ENCODE measurements at regions not wholly inside any gene's neighbourhood (a gene's known extent, or its start where the extent isn't known, plus 50 kb on each side); places are given as distances from the start of the nearest gene placed in this dataset.

DNA sequence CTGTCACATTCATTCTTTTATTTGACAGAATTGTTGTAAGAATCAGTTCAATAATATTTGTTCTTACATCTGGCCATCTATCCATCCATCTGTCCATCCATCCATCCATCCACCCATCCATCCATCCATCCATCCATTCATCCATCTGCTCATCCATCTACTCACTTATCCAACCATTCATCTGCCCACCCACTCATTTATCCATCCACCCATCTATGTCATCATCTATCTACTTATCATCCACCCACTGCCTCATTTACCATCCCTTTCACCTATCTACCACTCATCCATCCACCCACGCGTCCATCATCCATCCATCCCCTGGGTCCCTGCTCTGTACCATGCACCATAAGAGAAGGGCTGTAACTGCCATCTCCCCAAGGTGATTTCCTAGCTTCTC lies 134.1 kb downstream of the FOXD2 start:
- no peak for ATAC-seq
- Histone ChIP-seq H3K36me3 (no peaks in the 10 kb centered on the region), H3K9me3 (no peaks in the 10 kb centered on the region), H3K27ac (no peak overlapping the region), H3K27me3 (peaks cover 76% of the 10 kb centered on the region), H3K4me3 (no peak overlapping the region), H3K4me1 (no peaks in the 10 kb centered on the region)
- WGBS, 2 donors (ENCODE audit: low coverage in 1 of 2) = 100% methylated on average over 2 of the region's 2 CpGs; no CpG with 5 or more reads in 1 of the 2 donors
- no peak for TF ChIP-seq POLR2A (IDR thresholded peaks at IDR 0.05)
- no peak for TF ChIP-seq EP300 (IDR thresholded peaks at IDR 0.05)
- TF ChIP-seq, protein P1, sequence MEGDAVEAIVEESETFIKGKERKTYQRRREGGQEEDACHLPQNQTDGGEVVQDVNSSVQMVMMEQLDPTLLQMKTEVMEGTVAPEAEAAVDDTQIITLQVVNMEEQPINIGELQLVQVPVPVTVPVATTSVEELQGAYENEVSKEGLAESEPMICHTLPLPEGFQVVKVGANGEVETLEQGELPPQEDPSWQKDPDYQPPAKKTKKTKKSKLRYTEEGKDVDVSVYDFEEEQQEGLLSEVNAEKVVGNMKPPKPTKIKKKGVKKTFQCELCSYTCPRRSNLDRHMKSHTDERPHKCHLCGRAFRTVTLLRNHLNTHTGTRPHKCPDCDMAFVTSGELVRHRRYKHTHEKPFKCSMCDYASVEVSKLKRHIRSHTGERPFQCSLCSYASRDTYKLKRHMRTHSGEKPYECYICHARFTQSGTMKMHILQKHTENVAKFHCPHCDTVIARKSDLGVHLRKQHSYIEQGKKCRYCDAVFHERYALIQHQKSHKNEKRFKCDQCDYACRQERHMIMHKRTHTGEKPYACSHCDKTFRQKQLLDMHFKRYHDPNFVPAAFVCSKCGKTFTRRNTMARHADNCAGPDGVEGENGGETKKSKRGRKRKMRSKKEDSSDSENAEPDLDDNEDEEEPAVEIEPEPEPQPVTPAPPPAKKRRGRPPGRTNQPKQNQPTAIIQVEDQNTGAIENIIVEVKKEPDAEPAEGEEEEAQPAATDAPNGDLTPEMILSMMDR (IDR thresholded peaks at IDR 0.05) = no peak
- TF ChIP-seq POLR2AphosphoS5 (IDR thresholded peaks at IDR 0.05) = no peak

DNA sequence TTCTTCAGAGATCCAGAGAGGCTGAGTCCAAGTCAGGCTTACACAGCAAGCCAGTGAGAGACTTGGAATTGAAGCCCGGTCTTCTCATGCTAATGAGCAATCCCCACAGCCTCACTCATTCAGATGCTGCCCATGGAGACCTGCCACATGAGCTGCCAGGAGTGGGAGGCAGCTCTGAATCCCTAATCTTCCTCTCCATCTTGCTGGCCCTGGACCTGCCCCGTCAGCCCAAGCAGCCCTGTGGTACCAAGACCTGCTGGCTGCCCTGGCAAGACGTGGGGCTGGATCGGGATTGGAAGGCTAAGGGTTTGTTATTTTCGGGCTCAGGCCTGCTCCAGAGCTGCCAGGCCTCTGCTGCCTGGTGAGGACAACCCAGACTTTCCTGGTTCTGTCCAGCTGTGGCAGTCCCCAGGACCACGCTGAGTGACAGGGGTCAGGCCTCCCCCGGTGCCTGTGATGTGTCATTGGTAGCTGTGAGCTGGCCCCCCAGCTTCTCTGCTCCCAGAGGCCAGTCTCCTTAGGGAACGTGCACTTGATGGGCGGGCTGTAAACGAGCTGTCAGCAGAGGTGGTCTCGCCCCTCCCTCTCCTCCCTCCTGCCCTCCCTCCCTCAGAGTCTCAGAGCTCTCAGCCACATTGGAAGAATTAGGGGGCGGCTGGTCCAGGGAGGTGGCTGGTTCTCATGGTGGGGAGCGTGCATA lies 135.0 kb downstream of the FOXD2 start:
- Histone ChIP-seq H3K36me3 (no peaks in the 10 kb centered on the region), H3K4me3 (no peak overlapping the region), H3K27ac (no peak overlapping the region), H3K27me3 (peaks cover 77% of the 10 kb centered on the region), H3K4me1 (peaks cover 0 to under 1% (median 0%) of the 10 kb centered on the region in 3 donors), H3K9me3 (no peaks in the 10 kb centered on the region)
- no peak for TF ChIP-seq POLR2A (IDR thresholded peaks at IDR 0.05)
- no peak for TF ChIP-seq EP300 (IDR thresholded peaks at IDR 0.05)
- TF ChIP-seq, protein P1 (IDR thresholded peaks at IDR 0.05) = no peak
- no peak for TF ChIP-seq POLR2AphosphoS5 (IDR thresholded peaks at IDR 0.05)
- WGBS, 2 donors (ENCODE audit: low coverage in 1 of 2) = 70 to 100% methylated on average over 1 to 2 of the region's 13 CpGs
- no peak for ATAC-seq

DNA sequence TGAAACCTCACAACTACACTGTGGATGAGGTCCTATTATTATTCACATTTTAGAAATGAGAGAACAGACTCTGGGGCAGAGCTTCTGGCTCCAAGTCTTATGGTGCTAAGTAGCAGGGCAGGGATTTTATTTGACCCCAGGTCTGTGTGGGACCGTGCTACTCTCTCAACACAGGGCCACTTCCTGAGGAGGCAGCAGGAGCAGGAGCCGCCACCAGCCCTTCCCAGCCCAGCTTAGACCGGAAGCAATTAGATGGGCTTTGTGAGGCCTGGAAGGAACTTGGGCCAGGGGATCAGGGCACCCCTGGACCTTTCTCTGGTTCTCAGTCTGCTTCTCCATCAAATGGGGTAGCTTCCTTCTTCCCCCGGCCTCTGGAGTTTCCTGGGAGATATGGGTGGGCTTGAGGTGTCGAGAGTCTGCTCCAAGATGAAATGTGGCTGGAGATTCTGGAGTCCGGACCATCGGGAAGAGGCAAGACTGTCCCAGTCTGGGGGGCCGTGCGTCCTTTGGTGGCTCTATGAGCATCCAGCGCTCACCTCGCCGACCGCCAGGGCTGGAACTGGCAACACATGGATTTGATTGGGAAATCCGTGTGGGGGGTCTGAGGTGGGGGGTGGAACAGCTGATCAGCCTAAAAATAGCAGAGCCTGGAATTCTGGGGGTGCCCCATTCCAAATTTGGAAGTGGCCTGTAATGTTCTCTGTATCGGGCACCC lies 136.8 kb downstream of the FOXD2 start:
- H3K27me3 ChIP-seq = peaks cover 77% of the 10 kb centered on the region
- no peak overlapping the region for H3K27ac ChIP-seq
- TF ChIP-seq, protein P1 (IDR thresholded peaks at IDR 0.05) = no peak
- TF ChIP-seq EP300 (IDR thresholded peaks at IDR 0.05) = no peak
- no peak for TF ChIP-seq POLR2A (IDR thresholded peaks at IDR 0.05)
- no peak for TF ChIP-seq POLR2AphosphoS5 (IDR thresholded peaks at IDR 0.05)
- 90 to 100% methylated on average over 1 to 2 of the region's 15 CpGs for WGBS, 2 donors (ENCODE audit: low coverage in 1 of 2)
- no peak overlapping the region for H3K4me3 ChIP-seq
- no peak for ATAC-seq
- H3K36me3 ChIP-seq = no peaks in the 10 kb centered on the region
- no peaks in the 10 kb centered on the region for H3K9me3 ChIP-seq
- peaks cover 0 to 18% (median 4%) of the 10 kb centered on the region in 3 donors for H3K4me1 ChIP-seq

DNA sequence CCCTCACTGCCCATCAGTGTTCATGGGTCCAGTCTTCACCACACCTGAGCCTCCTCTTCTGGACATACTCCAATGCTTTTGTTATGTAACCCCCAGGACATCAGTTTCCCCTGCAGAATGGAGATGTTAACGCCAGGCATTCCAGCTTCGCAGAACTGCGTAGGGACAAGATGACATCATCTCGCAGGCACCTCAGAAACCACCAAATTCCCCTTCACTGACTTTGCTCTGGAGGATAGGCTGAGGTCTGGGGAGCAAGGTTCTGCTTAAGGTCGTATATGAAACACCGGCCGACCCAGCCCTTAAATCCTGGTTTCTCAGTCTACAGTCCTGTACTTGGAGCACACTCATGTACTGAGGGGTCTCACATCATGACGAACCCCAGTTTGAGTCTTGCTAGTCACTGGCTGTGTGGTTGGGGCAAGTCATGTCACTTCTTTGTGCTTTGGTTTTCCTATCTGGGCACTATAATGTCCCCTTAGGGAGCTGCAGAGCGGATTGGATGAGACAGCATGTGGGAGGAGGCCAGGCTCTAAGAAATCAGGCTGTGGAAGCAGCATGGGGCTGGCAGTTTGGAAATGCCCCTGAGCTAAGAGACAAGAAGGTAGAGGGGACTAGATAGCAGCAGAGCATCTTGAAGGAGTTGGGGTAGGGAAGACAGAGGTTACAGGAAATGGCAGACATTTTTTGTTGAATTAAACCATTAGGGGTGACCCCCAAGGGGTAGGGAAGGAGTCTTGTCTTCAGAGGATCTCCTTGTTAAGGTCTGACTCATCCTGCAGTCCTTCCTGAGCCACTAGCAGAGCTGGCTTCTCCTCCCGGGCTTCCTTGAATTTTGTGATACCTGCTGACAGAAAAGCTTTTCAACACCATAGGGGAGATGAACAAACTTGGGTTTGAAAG lies 138.3 kb downstream of the FOXD2 start:
- H3K4me1 ChIP-seq = peaks cover 0 to 21% (median 4%) of the 10 kb centered on the region in 3 donors
- TF ChIP-seq, protein P1 (IDR thresholded peaks at IDR 0.05) = no peak
- TF ChIP-seq EP300 (IDR thresholded peaks at IDR 0.05) = no peak
- no peak for TF ChIP-seq POLR2AphosphoS5 (IDR thresholded peaks at IDR 0.05)
- no peak for TF ChIP-seq POLR2A (IDR thresholded peaks at IDR 0.05)
- H3K36me3 ChIP-seq = no peaks in the 10 kb centered on the region
- H3K4me3 ChIP-seq = no peak overlapping the region
- H3K27me3 ChIP-seq = peaks cover 77% of the 10 kb centered on the region
- H3K27ac ChIP-seq = no peak overlapping the region
- WGBS, 2 donors (ENCODE audit: low coverage in 1 of 2) = 76 to 80% methylated on average over 3 to 5 of the region's 10 CpGs
- H3K9me3 ChIP-seq = no peaks in the 10 kb centered on the region
- ATAC-seq = no peak

Measured in gastroesophageal sphincter (tissue), 4 donors.